ENCODE measurements at regions not wholly inside any gene's neighbourhood (a gene's known extent, or its start where the extent isn't known, plus 50 kb on each side); places are given as distances from the start of the nearest gene placed in this dataset.

GRCh38 chr13:74555276-74555625 lies 421.0 kb upstream of the KLF12 start (continued):
- TF ChIP-seq YY1 (IDR thresholded peaks at IDR 0.05; ENCODE audit: low read depth, low read length) (no peak), KDM5A (IDR thresholded peaks at IDR 0.05; ENCODE audit: low read length) (no peak)
